ENCODE measurements at regions not wholly inside any gene's neighbourhood (a gene's known extent, or its start where the extent isn't known, plus 50 kb on each side); places are given as distances from the start of the nearest gene placed in this dataset.

GRCh38 chr3:27632431-27633223 is 89.5 kb downstream of the EOMES start:
- WGBS (ENCODE audit: insufficient coverage, insufficient read length), result no CpG with 5 or more reads among the region's 66 CpGs
- no peaks in the 10 kb centered on the region for H3K27me3 ChIP-seq (ENCODE audit: control insufficient read depth, insufficient read depth, low read length)
- H3K9me3 ChIP-seq (ENCODE audit: control insufficient read depth, insufficient read depth, low read length), result no peaks in the 10 kb centered on the region
- no peaks in the 10 kb centered on the region for H3K36me3 ChIP-seq (ENCODE audit: control insufficient read depth, insufficient read depth, low read length)
- H3K4me3 ChIP-seq (ENCODE audit: low read length), result peak overlapping the region; percentile 34; the same call in 1 of the 2 replicates
- no peak for DNase-seq (ENCODE audit: low read depth, low spot score)
- no peak overlapping the region for H3K27ac ChIP-seq (ENCODE audit: low read length)
- no peaks in the 10 kb centered on the region for H3K4me1 ChIP-seq (ENCODE audit: control insufficient read depth, insufficient read depth, low read length)

- H3K4me3 ChIP-seq (ENCODE audit: low read length), result no peak overlapping the region
- no peaks in the 10 kb centered on the region for H3K4me1 ChIP-seq (ENCODE audit: control insufficient read depth, insufficient read depth, low read length)
- WGBS (ENCODE audit: insufficient coverage, insufficient read length), result no CpG with 5 or more reads among the region's 4 CpGs
- no peaks in the 10 kb centered on the region for H3K36me3 ChIP-seq (ENCODE audit: control insufficient read depth, insufficient read depth, low read length)
- H3K9me3 ChIP-seq (ENCODE audit: control insufficient read depth, insufficient read depth, low read length), result no peaks in the 10 kb centered on the region
- DNase-seq (ENCODE audit: low read depth, low spot score), result no peak
- H3K27me3 ChIP-seq (ENCODE audit: control insufficient read depth, insufficient read depth, low read length), result no peaks in the 10 kb centered on the region
- no peak overlapping the region for H3K27ac ChIP-seq (ENCODE audit: low read length)
Measured at GRCh38 chr3:27630885-27631284, 91.2 kb downstream of the EOMES start.

- no CpG with 5 or more reads among the region's 2 CpGs for WGBS (ENCODE audit: insufficient coverage, insufficient read length)
- Histone ChIP-seq H3K4me1 (ENCODE audit: control insufficient read depth, insufficient read depth, low read length) (no peaks in the 10 kb centered on the region), H3K27me3 (ENCODE audit: control insufficient read depth, insufficient read depth, low read length) (no peaks in the 10 kb centered on the region), H3K27ac (ENCODE audit: low read length) (no peak overlapping the region), H3K36me3 (ENCODE audit: control insufficient read depth, insufficient read depth, low read length) (no peaks in the 10 kb centered on the region), H3K9me3 (ENCODE audit: control insufficient read depth, insufficient read depth, low read length) (no peaks in the 10 kb centered on the region), H3K4me3 (ENCODE audit: low read length) (no peak overlapping the region)
- DNase-seq (ENCODE audit: low read depth, low spot score), result no peak
Measured at GRCh38 chr3:27629366-27629765, 92.8 kb downstream of the EOMES start.

- WGBS (ENCODE audit: insufficient coverage, insufficient read length), result no CpG with 5 or more reads among the region's 5 CpGs
- no peak overlapping the region for H3K27ac ChIP-seq (ENCODE audit: low read length)
Measured at GRCh38 chr3:27628026-27628750, 93.9 kb downstream of the EOMES start.

GRCh38 chr3:27626596-27627118 is 95.5 kb downstream of the EOMES start:
- no peaks in the 10 kb centered on the region for H3K36me3 ChIP-seq (ENCODE audit: control insufficient read depth, insufficient read depth, low read length)
- no peaks in the 10 kb centered on the region for H3K27me3 ChIP-seq (ENCODE audit: control insufficient read depth, insufficient read depth, low read length)
- no CpG with 5 or more reads among the region's 8 CpGs for WGBS (ENCODE audit: insufficient coverage, insufficient read length)
- no peak overlapping the region for H3K27ac ChIP-seq (ENCODE audit: low read length)
- H3K4me1 ChIP-seq (ENCODE audit: control insufficient read depth, insufficient read depth, low read length), result no peaks in the 10 kb centered on the region
- H3K4me3 ChIP-seq (ENCODE audit: low read length), result no peak overlapping the region
- H3K9me3 ChIP-seq (ENCODE audit: control insufficient read depth, insufficient read depth, low read length), result no peaks in the 10 kb centered on the region
- DNase-seq (ENCODE audit: low read depth, low spot score), result no peak

More at GRCh38 chr3:27628026-27628750, 93.9 kb downstream of the EOMES start:
- no peak for DNase-seq (ENCODE audit: low read depth, low spot score)
- Histone ChIP-seq H3K36me3 (ENCODE audit: control insufficient read depth, insufficient read depth, low read length) (no peaks in the 10 kb centered on the region), H3K27me3 (ENCODE audit: control insufficient read depth, insufficient read depth, low read length) (no peaks in the 10 kb centered on the region), H3K4me1 (ENCODE audit: control insufficient read depth, insufficient read depth, low read length) (no peaks in the 10 kb centered on the region), H3K4me3 (ENCODE audit: low read length) (no peak overlapping the region), H3K9me3 (ENCODE audit: control insufficient read depth, insufficient read depth, low read length) (no peaks in the 10 kb centered on the region)

GRCh38 chr3:27625864-27626263 is 96.3 kb downstream of the EOMES start:
- no peaks in the 10 kb centered on the region for H3K4me1 ChIP-seq (ENCODE audit: control insufficient read depth, insufficient read depth, low read length)
- H3K9me3 ChIP-seq (ENCODE audit: control insufficient read depth, insufficient read depth, low read length), result no peaks in the 10 kb centered on the region
- H3K27ac ChIP-seq (ENCODE audit: low read length), result no peak overlapping the region
- H3K4me3 ChIP-seq (ENCODE audit: low read length), result no peak overlapping the region
- H3K36me3 ChIP-seq (ENCODE audit: control insufficient read depth, insufficient read depth, low read length), result no peaks in the 10 kb centered on the region
- WGBS (ENCODE audit: insufficient coverage, insufficient read length), result no CpG with 5 or more reads among the region's 3 CpGs
- DNase-seq (ENCODE audit: low read depth, low spot score), result no peak
- H3K27me3 ChIP-seq (ENCODE audit: control insufficient read depth, insufficient read depth, low read length), result no peaks in the 10 kb centered on the region

GRCh38 chr3:27623085-27623753 is 98.9 kb downstream of the EOMES start:
- DNase-seq (ENCODE audit: low read depth, low spot score), result no peak
- Histone ChIP-seq H3K27ac (ENCODE audit: low read length) (no peak overlapping the region), H3K36me3 (ENCODE audit: control insufficient read depth, insufficient read depth, low read length) (no peaks in the 10 kb centered on the region), H3K9me3 (ENCODE audit: control insufficient read depth, insufficient read depth, low read length) (no peaks in the 10 kb centered on the region), H3K27me3 (ENCODE audit: control insufficient read depth, insufficient read depth, low read length) (no peaks in the 10 kb centered on the region), H3K4me1 (ENCODE audit: control insufficient read depth, insufficient read depth, low read length) (no peaks in the 10 kb centered on the region), H3K4me3 (ENCODE audit: low read length) (no peak overlapping the region)
- WGBS (ENCODE audit: insufficient coverage, insufficient read length), result no CpG with 5 or more reads among the region's 4 CpGs

- no peak for DNase-seq (ENCODE audit: low read depth, low spot score)
- Histone ChIP-seq H3K27ac (ENCODE audit: low read length) (no peak overlapping the region), H3K4me3 (ENCODE audit: low read length) (no peak overlapping the region), H3K4me1 (ENCODE audit: control insufficient read depth, insufficient read depth, low read length) (no peaks in the 10 kb centered on the region), H3K9me3 (ENCODE audit: control insufficient read depth, insufficient read depth, low read length) (no peaks in the 10 kb centered on the region), H3K27me3 (ENCODE audit: control insufficient read depth, insufficient read depth, low read length) (no peaks in the 10 kb centered on the region), H3K36me3 (ENCODE audit: control insufficient read depth, insufficient read depth, low read length) (no peaks in the 10 kb centered on the region)
- WGBS (ENCODE audit: insufficient coverage, insufficient read length), result no CpG with 5 or more reads among the region's 5 CpGs
Measured at GRCh38 chr3:27617552-27617951, 104.6 kb downstream of the EOMES start.

GRCh38 chr3:27616031-27616430 is 106.1 kb downstream of the EOMES start:
- WGBS (ENCODE audit: insufficient coverage, insufficient read length), result no CpG with 5 or more reads among the region's 4 CpGs
- no peak for DNase-seq (ENCODE audit: low read depth, low spot score)
- H3K27ac ChIP-seq (ENCODE audit: low read length), result no peak overlapping the region

GRCh38 chr3:27615555-27615954 is 106.6 kb downstream of the EOMES start:
- no peak for DNase-seq (ENCODE audit: low read depth, low spot score)
- no CpG with 5 or more reads among the region's 1 CpG for WGBS (ENCODE audit: insufficient coverage, insufficient read length)

More at GRCh38 chr3:27616031-27616430, 106.1 kb downstream of the EOMES start:
- H3K9me3 ChIP-seq (ENCODE audit: control insufficient read depth, insufficient read depth, low read length), result no peaks in the 10 kb centered on the region
- no peak overlapping the region for H3K4me3 ChIP-seq (ENCODE audit: low read length)
- H3K4me1 ChIP-seq (ENCODE audit: control insufficient read depth, insufficient read depth, low read length), result no peaks in the 10 kb centered on the region
- H3K27me3 ChIP-seq (ENCODE audit: control insufficient read depth, insufficient read depth, low read length), result no peaks in the 10 kb centered on the region
- no peaks in the 10 kb centered on the region for H3K36me3 ChIP-seq (ENCODE audit: control insufficient read depth, insufficient read depth, low read length)

More at GRCh38 chr3:27615555-27615954, 106.6 kb downstream of the EOMES start:
- no peaks in the 10 kb centered on the region for H3K9me3 ChIP-seq (ENCODE audit: control insufficient read depth, insufficient read depth, low read length)
- H3K4me1 ChIP-seq (ENCODE audit: control insufficient read depth, insufficient read depth, low read length), result no peaks in the 10 kb centered on the region
- no peaks in the 10 kb centered on the region for H3K36me3 ChIP-seq (ENCODE audit: control insufficient read depth, insufficient read depth, low read length)
- H3K4me3 ChIP-seq (ENCODE audit: low read length), result no peak overlapping the region
- H3K27me3 ChIP-seq (ENCODE audit: control insufficient read depth, insufficient read depth, low read length), result no peaks in the 10 kb centered on the region
- H3K27ac ChIP-seq (ENCODE audit: low read length), result no peak overlapping the region
